PC-3 (cell line): ENCODE measurements at regions not wholly inside any gene's neighbourhood (a gene's known extent, or its start where the extent isn't known, plus 50 kb on each side); places are given as distances from the start of the nearest gene placed in this dataset.

Source experiments
- ATAC-seq: fragments of 200-7000 bp; cut with Tn5 transposase; 2 replicates; pipeline ENCODE4 v1.9.1; 2020; ENCODE audit warnings: mild to moderate bottlenecking, moderate library complexity
- BruUV-seq: library from RNA; stranded (reverse); fragments of 400-500 nt; replicated peaks from 2 replicates; lab custom pipeline; 2021; lab: Mats Ljungman, UMichigan
- CTCF ChIA-PET: fragments of 300-600 bp; sonication (Branson Sonifier 250); formaldehyde crosslinking; loops from one replicate; lab custom pipeline; 2022; ENCODE audit warnings: antibody characterized with exemption; lab: Charles Lee
- POLR2A ChIA-PET: fragments of 300-600 bp; sonication (Branson Sonifier 250); formaldehyde crosslinking; loops from one replicate; lab custom pipeline; 2022; ENCODE audit warnings: antibody characterized with exemption; ENCODE audit not compliant: unreplicated experiment; lab: Charles Lee
- DNase-seq: peaks from one replicate; pipeline ENCODE4 v3.0.0-alpha.2; 2015
- H2AFZ ChIP-seq: fragments of 300-600 bp; sonication (generic); 2 replicates; pipeline ENCODE4 v1.6.0; 2016; ENCODE audit warnings: antibody characterized with exemption, low read length
- H3F3A ChIP-seq: fragments of 300-600 bp; sonication (generic); one replicate; pipeline ENCODE4 v1.6.0; 2017; ENCODE audit warnings: antibody characterized with exemption, low read length, control low read depth, mild to moderate bottlenecking; ENCODE audit not compliant: unreplicated experiment
- H3K27ac ChIP-seq: fragments of 300-600 bp; sonication (generic); 2 replicates; pipeline ENCODE4 v1.5.1; 2016; ENCODE audit warnings: mild to moderate bottlenecking, low read length
- H3K27me3 ChIP-seq: fragments of 300-600 bp; sonication (generic); 2 replicates; pipeline ENCODE4 v1.6.1; 2016; ENCODE audit warnings: low read length, mixed read lengths
- H3K36me3 ChIP-seq: fragments of 300-600 bp; sonication (generic); 2 replicates; pipeline ENCODE4 v1.6.1; 2016; ENCODE audit warnings: low read depth, mixed run types, low read length, mixed read lengths
- H3K4me1 ChIP-seq: fragments of 300-600 bp; sonication (generic); 2 replicates; pipeline ENCODE4 v1.5.1; 2016; ENCODE audit warnings: low read length; ENCODE audit not compliant: insufficient read depth
- H3K4me2 ChIP-seq: fragments of 300-600 bp; sonication (generic); 2 replicates; pipeline ENCODE4 v1.6.0; 2016; ENCODE audit warnings: low read length
- H3K4me3 ChIP-seq: fragments of 300-600 bp; sonication (generic); 2 replicates; pipeline ENCODE4 v1.5.1; 2016; ENCODE audit warnings: mild to moderate bottlenecking, low read length, mixed read lengths
- H3K79me2 ChIP-seq: fragments of 300-600 bp; sonication (generic); 2 replicates; pipeline ENCODE4 v1.6.1; 2017; ENCODE audit warnings: low read length, mixed read lengths
- H3K9ac ChIP-seq: fragments of 300-600 bp; sonication (generic); 2 replicates; pipeline ENCODE4 v1.6.0; 2016; ENCODE audit warnings: mild to moderate bottlenecking, low read length
- H3K9me2 ChIP-seq: fragments of 300-600 bp; sonication (generic); replicated peaks from 2 replicates; pipeline ENCODE4 v1.6.1; 2016; ENCODE audit warnings: mixed run types, low read length, mixed read lengths
- H3K9me3 ChIP-seq: fragments of 300-600 bp; sonication (generic); 2 replicates; pipeline ENCODE4 v1.6.1; 2016; ENCODE audit warnings: low read length, mixed read lengths
- H4K20me1 ChIP-seq: fragments of 300-600 bp; sonication (generic); 2 replicates; pipeline ENCODE4 v1.6.1; 2016; ENCODE audit warnings: low read length, mixed read lengths
- EZH2 ChIP-seq: fragments of 300-600 bp; sonication (generic); IDR thresholded peaks from one replicate; pipeline ENCODE4 v1.6.1; 2017; ENCODE audit warnings: antibody characterized with exemption, mild to moderate bottlenecking, low read length; ENCODE audit not compliant: unreplicated experiment
- EZH2phosphoT487 ChIP-seq: fragments of 300-600 bp; sonication (generic); IDR thresholded peaks from 2 replicates; pipeline ENCODE4 v1.6.1; 2018; ENCODE audit warnings: mild to moderate bottlenecking, antibody characterized with exemption, low read length, borderline replicate concordance
- intact Hi-C: fragments of 100-400 bp; cut with micrococcal nuclease; formaldehyde crosslinking; loops from 2 replicates; pipeline ENCODE4 v1.9.0; 2023
- TF ChIP-seq, protein P1 (sequence below): fragments of 300-600 bp; sonication (generic); conservative IDR thresholded peaks from 2 replicates; pipeline ENCODE4 v1.5.1; 2017; ENCODE audit warnings: antibody characterized with exemption, low read depth, mild to moderate bottlenecking, low read length

DNA sequence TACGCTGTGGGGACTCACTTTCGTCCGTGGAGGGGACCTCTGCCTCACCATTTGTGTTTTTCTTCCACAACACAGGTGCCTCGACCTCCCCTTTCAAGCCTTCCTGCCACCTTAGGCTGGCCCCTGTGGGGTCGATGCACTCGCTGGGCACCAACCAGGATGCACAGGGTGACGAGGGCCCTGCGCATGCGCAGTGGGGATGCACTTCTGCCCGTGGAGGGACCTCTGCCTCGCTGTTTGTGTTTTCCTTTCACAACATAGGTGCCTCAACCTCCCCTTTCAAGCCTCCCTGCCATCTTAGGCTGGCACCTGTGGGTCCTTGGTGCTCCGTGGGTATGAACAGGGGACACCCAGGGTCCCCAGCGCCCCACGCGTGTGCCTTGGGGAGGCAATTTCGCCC lies 356.8 kb downstream of the ALG10 start:
- POLR2A ChIA-PET: no interaction called here
- BruUV-seq: no TSS peak
- no peaks in the 10 kb centered on the region for H3K36me3 ChIP-seq

GRCh38 chr12:34384693-34385092 lies 362.4 kb downstream of the ALG10 start:
- no peak for ATAC-seq
- POLR2A ChIA-PET: no interaction called here

More for the DNA sequence above, 356.8 kb downstream of the ALG10 start:
- H3K9ac ChIP-seq: no peak overlapping the region
- ATAC-seq (no peak), DNase-seq (no peak)
- no peak overlapping the region for H3K27ac ChIP-seq
- intact Hi-C loops: no loop called here
- H3K4me1 ChIP-seq: no peaks in the 10 kb centered on the region
- no peaks in the 10 kb centered on the region for H4K20me1 ChIP-seq
- TF ChIP-seq EZH2 (no peak), EZH2phosphoT487 (no peak)
- TF ChIP-seq, protein P1, sequence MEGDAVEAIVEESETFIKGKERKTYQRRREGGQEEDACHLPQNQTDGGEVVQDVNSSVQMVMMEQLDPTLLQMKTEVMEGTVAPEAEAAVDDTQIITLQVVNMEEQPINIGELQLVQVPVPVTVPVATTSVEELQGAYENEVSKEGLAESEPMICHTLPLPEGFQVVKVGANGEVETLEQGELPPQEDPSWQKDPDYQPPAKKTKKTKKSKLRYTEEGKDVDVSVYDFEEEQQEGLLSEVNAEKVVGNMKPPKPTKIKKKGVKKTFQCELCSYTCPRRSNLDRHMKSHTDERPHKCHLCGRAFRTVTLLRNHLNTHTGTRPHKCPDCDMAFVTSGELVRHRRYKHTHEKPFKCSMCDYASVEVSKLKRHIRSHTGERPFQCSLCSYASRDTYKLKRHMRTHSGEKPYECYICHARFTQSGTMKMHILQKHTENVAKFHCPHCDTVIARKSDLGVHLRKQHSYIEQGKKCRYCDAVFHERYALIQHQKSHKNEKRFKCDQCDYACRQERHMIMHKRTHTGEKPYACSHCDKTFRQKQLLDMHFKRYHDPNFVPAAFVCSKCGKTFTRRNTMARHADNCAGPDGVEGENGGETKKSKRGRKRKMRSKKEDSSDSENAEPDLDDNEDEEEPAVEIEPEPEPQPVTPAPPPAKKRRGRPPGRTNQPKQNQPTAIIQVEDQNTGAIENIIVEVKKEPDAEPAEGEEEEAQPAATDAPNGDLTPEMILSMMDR: no peak
- no peak overlapping the region for H3K4me2 ChIP-seq
- no peaks in the 10 kb centered on the region for H3K9me2 ChIP-seq
- peaks cover 27% of the 10 kb centered on the region for H3K27me3 ChIP-seq
- H3K4me3 ChIP-seq: no peak overlapping the region
- CTCF ChIA-PET: no interaction called here
- no peaks in the 10 kb centered on the region for H3F3A ChIP-seq
- no peak overlapping the region for H2AFZ ChIP-seq
- H3K79me2 ChIP-seq: no peaks in the 10 kb centered on the region
- no peaks in the 10 kb centered on the region for H3K9me3 ChIP-seq

DNA sequence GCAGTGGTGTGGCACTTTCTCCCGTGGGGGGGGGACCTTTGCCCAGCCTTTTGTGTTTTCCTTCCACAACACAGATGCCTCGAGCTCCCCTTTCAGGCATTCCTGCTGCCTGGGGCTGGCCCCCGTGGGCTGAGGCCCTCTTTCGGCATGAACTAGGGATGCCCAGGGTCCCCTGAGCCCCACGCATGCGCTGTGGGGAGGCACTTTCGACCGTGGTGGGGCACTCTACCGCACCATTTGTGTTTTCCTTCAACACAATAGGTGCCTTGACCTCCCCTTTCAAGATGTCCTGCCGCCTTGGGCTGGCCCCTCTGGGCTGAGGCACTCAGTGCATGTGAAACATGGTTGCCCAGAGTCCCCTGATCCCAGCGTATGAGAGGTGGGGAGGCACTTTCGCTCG lies 363.7 kb downstream of the ALG10 start:
- H3K27me3 ChIP-seq: peaks cover 61% of the 10 kb centered on the region
- H3K9ac ChIP-seq: no peak overlapping the region
- TF ChIP-seq EZH2phosphoT487 (no peak), EZH2 (no peak)
- TF ChIP-seq, protein P1: no peak
- POLR2A ChIA-PET: no interaction called here
- no peaks in the 10 kb centered on the region for H3K79me2 ChIP-seq
- no peak for ATAC-seq
- H3F3A ChIP-seq: no peaks in the 10 kb centered on the region
- H3K4me2 ChIP-seq: no peak overlapping the region
- H3K9me3 ChIP-seq: no peaks in the 10 kb centered on the region
- intact Hi-C loops: no loop called here
- no peaks in the 10 kb centered on the region for H3K9me2 ChIP-seq
- H3K4me3 ChIP-seq: no peak overlapping the region
- no peak for DNase-seq
- H4K20me1 ChIP-seq: no peaks in the 10 kb centered on the region
- H3K27ac ChIP-seq: no peak overlapping the region
- no TSS peak for BruUV-seq
- CTCF ChIA-PET: no interaction called here
- H3K4me1 ChIP-seq: no peaks in the 10 kb centered on the region
- no peaks in the 10 kb centered on the region for H3K36me3 ChIP-seq
- no peak overlapping the region for H2AFZ ChIP-seq

More at GRCh38 chr12:34384693-34385092, 362.4 kb downstream of the ALG10 start:
- BruUV-seq: no TSS peak
- TF ChIP-seq EZH2phosphoT487 (no peak), EZH2 (no peak)
- TF ChIP-seq, protein P1: no peak
- CTCF ChIA-PET: no interaction called here
- Histone ChIP-seq H2AFZ (no peak overlapping the region), H3K4me3 (no peak overlapping the region), H3K4me1 (no peaks in the 10 kb centered on the region), H3K9me2 (no peaks in the 10 kb centered on the region), H3K9ac (no peak overlapping the region), H3K27me3 (peaks cover 52% of the 10 kb centered on the region), H3K27ac (no peak overlapping the region), H3K36me3 (no peaks in the 10 kb centered on the region), H3K9me3 (no peaks in the 10 kb centered on the region), H3K79me2 (no peaks in the 10 kb centered on the region), H3F3A (no peaks in the 10 kb centered on the region), H3K4me2 (no peak overlapping the region), H4K20me1 (no peaks in the 10 kb centered on the region)
- intact Hi-C loops: no loop called here
- DNase-seq: no peak
